Stomach (tissue), 4 donors: ENCODE measurements at regions not wholly inside any gene's neighbourhood (a gene's known extent, or its start where the extent isn't known, plus 50 kb on each side); places are given as distances from the start of the nearest gene placed in this dataset.

ENCODE experiments used
- POLR2A ChIP-seq, 4 donors: fragments of 450-650 bp; IDR thresholded peaks; one replicate each; pipeline ENCODE4 v1.6.1; 2016; ENCODE audit warnings: antibody characterized with exemption in 4 of 4, control low read depth in 2 of 4, mild to moderate bottlenecking in 1 of 4, moderate library complexity in 1 of 4
- POLR2AphosphoS5 ChIP-seq, 3 donors: sonication (generic); formaldehyde crosslinking; IDR thresholded peaks; one replicate each; pipeline ENCODE4 v1.6.1; 2016; ENCODE audit warnings: antibody characterized with exemption in 3 of 3

DNA sequence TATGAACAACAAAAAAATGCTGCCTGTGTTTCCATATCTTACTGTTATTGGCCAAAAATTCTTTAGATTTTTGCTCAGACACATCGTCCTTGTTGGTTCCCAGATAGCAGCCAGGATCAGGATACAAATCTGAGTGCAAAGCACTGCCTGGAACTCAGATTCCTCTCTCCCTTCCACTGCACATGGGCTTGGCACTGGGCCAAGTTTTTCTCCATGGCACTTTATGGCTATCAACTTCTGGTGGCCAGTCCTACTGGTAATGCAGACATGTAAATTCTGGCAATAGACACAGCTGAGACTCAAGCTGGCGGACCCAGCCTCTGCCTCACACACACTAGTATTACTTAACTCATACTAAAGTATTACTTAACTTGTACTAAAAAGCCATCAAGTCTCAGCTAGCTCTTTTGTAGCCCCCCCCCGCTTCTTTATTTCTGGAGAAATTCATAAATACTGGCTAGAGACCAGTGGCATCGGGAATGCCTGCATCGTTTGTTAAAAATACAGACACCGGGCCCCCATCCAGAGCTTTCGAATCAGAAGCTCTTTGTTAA is 181.2 kb upstream of the COX10 start:
- TF ChIP-seq POLR2A (IDR thresholded peaks at IDR 0.05) (no peak), POLR2AphosphoS5 (IDR thresholded peaks at IDR 0.05) (no peak)
